ENCODE measurements at regions not wholly inside any gene's neighbourhood (a gene's known extent, or its start where the extent isn't known, plus 50 kb on each side); places are given as distances from the start of the nearest gene placed in this dataset.

DNA sequence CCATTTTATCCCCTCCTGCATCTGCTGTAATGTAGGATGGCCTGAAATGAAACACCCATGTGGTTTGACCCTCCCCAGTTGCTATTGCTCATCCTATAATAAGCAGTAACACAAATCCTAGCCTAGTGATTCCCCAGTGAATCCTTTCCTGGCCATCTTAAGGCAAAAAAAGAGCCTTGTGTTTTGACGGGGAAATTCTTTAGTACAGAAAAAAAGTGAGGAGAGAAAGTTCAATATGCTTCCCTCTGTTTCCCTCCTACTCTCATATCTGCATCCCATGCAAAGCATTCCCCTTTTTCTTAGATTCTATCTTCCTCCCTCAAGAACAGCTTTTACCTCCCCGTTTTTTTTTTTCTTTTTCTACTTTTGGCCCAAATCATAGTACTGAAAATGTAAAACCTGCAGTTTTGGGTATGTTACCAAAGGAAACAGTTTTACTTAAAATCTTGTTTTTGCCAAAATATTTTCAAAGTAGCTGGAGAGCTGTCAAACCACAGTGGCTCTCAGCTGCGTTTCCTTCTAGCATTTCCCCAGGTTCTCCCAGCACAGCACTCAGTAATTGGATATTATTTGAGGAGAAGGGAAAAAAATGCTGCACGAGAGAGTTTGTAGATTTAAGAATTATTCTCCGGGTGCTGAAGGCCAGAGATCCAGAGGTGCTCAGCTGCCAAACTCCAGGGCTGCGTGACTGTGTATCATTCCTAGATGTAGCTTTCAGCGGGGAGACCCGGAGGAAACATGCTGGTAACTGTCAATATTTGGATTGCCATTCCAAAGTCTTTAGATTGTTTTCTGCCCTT, 321.4 kb downstream of the NPR3 start:
- H3K4me3 ChIP-seq (ENCODE audit: low read depth, poor library complexity, severe bottlenecking) = no peak overlapping the region
- WGBS, 2 donors = 50 to 55% methylated on average over 8 of the region's 8 CpGs
- DNase-seq (ENCODE audit: low spot score in 2 of 2) = no peak
- no peak for TF ChIP-seq POLR2A (IDR thresholded peaks at IDR 0.05)
- TF ChIP-seq, protein P1, sequence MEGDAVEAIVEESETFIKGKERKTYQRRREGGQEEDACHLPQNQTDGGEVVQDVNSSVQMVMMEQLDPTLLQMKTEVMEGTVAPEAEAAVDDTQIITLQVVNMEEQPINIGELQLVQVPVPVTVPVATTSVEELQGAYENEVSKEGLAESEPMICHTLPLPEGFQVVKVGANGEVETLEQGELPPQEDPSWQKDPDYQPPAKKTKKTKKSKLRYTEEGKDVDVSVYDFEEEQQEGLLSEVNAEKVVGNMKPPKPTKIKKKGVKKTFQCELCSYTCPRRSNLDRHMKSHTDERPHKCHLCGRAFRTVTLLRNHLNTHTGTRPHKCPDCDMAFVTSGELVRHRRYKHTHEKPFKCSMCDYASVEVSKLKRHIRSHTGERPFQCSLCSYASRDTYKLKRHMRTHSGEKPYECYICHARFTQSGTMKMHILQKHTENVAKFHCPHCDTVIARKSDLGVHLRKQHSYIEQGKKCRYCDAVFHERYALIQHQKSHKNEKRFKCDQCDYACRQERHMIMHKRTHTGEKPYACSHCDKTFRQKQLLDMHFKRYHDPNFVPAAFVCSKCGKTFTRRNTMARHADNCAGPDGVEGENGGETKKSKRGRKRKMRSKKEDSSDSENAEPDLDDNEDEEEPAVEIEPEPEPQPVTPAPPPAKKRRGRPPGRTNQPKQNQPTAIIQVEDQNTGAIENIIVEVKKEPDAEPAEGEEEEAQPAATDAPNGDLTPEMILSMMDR (IDR thresholded peaks at IDR 0.05) = no peak
- intact Hi-C loops (cut with DNase I; ENCODE audit: low total_unique reads) = no loop called here

DNA sequence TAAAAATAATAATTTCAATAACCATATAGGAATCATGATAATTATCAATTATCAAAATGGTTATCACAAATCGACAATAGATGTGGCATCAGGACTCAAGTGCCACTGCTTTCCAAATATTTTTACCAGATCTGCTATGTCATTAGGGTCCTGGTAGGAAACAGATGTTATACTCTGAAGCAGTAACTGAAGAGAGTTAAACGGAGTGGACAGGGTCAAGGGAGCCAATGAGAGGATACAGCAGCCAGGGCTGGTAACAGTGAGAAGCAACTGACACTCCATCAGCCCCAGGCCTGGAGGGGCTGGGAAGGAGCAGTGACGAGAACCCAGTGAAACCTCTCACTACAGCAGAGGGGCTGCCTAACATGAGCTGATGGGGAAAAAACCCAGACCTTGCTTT, 322.4 kb downstream of the NPR3 start:
- H3K4me3 ChIP-seq (ENCODE audit: low read depth, poor library complexity, severe bottlenecking) = no peak overlapping the region
- DNase-seq (ENCODE audit: low spot score in 2 of 2) = no peak
- TF ChIP-seq, protein P1 (IDR thresholded peaks at IDR 0.05) = no peak
- TF ChIP-seq POLR2A (IDR thresholded peaks at IDR 0.05) = no peak
- intact Hi-C loops (cut with DNase I; ENCODE audit: low total_unique reads) = no loop called here
- WGBS, 2 donors = 77 to 79% methylated on average over 3 of the region's 3 CpGs

DNA sequence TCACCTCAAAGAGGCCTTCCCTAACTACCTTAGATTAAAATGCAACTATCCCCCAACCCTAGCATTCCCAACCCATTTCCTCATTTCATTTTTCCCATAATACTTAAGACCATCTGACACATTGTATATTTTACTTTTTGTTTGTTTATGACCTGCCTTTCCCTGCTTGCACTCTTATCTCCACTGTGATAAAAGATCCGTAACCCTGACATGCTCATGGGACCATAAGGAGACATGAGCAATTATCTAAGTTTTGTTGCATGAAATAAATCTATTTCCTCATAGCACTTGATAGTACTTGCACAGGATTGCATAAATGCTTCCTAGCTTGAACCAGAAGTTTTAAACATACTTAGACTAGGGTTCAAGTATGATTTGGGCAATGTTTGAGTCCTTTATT, 323.7 kb downstream of the NPR3 start:
- no peak for DNase-seq (ENCODE audit: low spot score in 2 of 2)
- TF ChIP-seq, protein P1 (IDR thresholded peaks at IDR 0.05) = no peak
- no peak for TF ChIP-seq POLR2A (IDR thresholded peaks at IDR 0.05)
- intact Hi-C loops (cut with DNase I; ENCODE audit: low total_unique reads) = no loop called here
- WGBS, 2 donors = 91 to 93% methylated on average over 1 of the region's 1 CpG
- no peak overlapping the region for H3K4me3 ChIP-seq (ENCODE audit: low read depth, poor library complexity, severe bottlenecking)

DNA sequence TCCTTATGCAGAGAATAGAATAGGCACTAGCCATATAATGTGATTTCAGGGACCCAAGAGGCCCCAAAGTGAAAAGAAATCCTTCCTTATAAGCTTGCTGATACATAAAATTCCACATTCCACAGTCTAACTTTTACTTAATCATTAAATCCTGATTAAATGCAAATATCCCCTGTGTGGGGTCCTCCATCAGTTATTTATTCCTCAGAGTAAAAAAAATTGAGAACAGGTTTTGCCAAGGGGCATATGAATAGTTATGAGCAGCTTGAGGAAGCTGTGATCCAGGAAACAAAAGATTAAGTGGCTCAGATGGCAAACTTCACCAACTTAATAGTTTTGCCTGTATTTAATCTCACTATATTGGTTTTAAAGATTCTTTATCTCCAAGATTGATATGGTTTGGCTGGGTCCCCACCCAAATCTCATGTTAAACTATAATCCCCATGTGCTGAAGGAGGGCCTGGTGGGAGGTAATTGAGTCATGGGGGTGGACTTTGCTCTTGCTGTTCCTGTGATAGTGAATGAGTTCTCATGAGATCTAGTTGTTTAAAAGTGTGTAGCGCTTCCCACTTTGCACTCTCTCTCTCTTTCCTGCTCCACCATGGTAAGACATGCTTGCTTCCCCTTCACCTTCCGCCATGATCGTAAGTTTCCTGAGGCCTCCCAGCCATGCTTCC, 324.9 kb downstream of the NPR3 start:
- no peak for TF ChIP-seq POLR2A (IDR thresholded peaks at IDR 0.05)
- TF ChIP-seq, protein P1 (IDR thresholded peaks at IDR 0.05) = no peak
- DNase-seq (ENCODE audit: low spot score in 2 of 2) = no peak
- intact Hi-C loops (cut with DNase I; ENCODE audit: low total_unique reads) = no loop called here
- 98 to 99% methylated on average over 3 of the region's 3 CpGs for WGBS, 2 donors
- no peak overlapping the region for H3K4me3 ChIP-seq (ENCODE audit: low read depth, poor library complexity, severe bottlenecking)

DNA sequence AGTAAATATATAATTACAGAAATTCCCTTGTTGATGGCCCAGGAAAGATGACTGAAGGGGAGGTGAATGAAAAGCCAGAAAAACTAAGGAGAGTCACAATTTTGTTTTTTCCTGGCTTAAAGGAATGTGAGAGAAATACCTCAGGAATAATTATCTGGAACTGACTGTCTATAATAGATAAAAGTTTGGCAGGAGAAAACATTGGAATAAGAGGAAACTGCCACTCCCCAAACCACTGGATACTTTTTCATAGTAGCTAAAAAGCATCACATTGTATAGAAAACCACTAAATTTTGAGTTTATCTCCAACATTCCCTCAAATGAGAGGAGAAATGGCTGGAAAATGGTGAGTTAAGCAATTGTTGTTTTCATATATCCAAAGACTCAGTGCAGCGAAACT, 326.0 kb downstream of the NPR3 start:
- 92 to 94% methylated on average over 1 of the region's 1 CpG for WGBS, 2 donors

More for the DNA sequence above, 326.0 kb downstream of the NPR3 start:
- TF ChIP-seq, protein P1 (IDR thresholded peaks at IDR 0.05) = no peak
- no peak for TF ChIP-seq POLR2A (IDR thresholded peaks at IDR 0.05)
- intact Hi-C loops (cut with DNase I; ENCODE audit: low total_unique reads) = no loop called here
- H3K4me3 ChIP-seq (ENCODE audit: low read depth, poor library complexity, severe bottlenecking) = no peak overlapping the region
- no peak for DNase-seq (ENCODE audit: low spot score in 2 of 2)

All from lower leg skin (tissue), 4 donors.